ENCODE measurements at regions not wholly inside any gene's neighbourhood (a gene's known extent, or its start where the extent isn't known, plus 50 kb on each side); places are given as distances from the start of the nearest gene placed in this dataset.

DNA sequence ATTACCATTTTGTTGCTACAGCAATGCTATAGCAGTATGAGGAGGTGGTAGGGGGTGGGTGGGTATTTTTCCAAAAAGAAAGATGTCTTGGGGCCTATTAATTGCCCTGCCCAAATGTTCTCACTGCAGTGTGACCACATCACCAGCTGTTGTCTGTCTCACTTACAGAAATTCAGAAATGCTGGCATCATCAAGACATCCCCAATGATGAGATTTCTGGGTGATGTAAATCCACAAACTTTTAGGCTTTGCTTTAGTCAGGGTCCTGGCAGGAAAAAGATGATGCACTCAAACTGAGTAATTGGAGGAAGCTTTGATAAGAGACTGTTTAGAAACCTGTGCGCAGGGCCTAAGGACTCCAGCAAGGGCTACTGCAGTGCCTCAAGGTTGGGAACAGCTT is 56.2 kb upstream of the OPN4 start:
- Mint-ChIP-seq H3K27ac (no peak overlapping the region), H3K36me3 (ENCODE audit: low read depth) (no peaks in the 10 kb centered on the region), H3K27me3 (ENCODE audit: low read depth) (no peaks in the 10 kb centered on the region), H3K9me3 (no peaks in the 10 kb centered on the region), H3K4me3 (no peak overlapping the region), H3K4me1 (no peaks in the 10 kb centered on the region)
- TF ChIP-seq, protein P1, sequence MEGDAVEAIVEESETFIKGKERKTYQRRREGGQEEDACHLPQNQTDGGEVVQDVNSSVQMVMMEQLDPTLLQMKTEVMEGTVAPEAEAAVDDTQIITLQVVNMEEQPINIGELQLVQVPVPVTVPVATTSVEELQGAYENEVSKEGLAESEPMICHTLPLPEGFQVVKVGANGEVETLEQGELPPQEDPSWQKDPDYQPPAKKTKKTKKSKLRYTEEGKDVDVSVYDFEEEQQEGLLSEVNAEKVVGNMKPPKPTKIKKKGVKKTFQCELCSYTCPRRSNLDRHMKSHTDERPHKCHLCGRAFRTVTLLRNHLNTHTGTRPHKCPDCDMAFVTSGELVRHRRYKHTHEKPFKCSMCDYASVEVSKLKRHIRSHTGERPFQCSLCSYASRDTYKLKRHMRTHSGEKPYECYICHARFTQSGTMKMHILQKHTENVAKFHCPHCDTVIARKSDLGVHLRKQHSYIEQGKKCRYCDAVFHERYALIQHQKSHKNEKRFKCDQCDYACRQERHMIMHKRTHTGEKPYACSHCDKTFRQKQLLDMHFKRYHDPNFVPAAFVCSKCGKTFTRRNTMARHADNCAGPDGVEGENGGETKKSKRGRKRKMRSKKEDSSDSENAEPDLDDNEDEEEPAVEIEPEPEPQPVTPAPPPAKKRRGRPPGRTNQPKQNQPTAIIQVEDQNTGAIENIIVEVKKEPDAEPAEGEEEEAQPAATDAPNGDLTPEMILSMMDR (IDR thresholded peaks at IDR 0.05; ENCODE audit: unreplicated experiment in 3 of 3), result no peak

DNA sequence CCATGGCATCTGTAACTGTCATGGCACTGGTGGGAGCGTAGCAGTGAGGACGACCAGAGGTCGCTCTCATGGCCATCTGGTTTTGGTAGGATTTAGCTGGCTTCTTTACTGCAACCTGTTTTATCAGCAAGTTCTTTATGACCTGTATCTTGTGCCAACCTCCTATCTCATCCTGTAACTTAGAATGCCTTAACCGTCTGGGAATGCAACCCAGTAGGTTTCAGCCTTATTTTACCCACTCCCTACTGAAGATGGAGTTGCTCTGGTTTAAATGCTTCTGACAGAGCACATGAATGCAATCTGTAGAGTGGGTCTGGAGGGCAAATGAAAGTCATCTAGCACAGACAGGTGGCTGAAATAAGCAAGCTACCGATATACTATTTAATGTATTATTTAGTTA is 55.3 kb upstream of the OPN4 start:
- H3K27ac Mint-ChIP-seq, result no peak overlapping the region
- no peaks in the 10 kb centered on the region for H3K4me1 Mint-ChIP-seq
- no peaks in the 10 kb centered on the region for H3K36me3 Mint-ChIP-seq (ENCODE audit: low read depth)
- no peaks in the 10 kb centered on the region for H3K27me3 Mint-ChIP-seq (ENCODE audit: low read depth)
- TF ChIP-seq, protein P1 (IDR thresholded peaks at IDR 0.05; ENCODE audit: unreplicated experiment in 3 of 3), result no peak
- no peak overlapping the region for H3K4me3 Mint-ChIP-seq
- no peaks in the 10 kb centered on the region for H3K9me3 Mint-ChIP-seq

DNA sequence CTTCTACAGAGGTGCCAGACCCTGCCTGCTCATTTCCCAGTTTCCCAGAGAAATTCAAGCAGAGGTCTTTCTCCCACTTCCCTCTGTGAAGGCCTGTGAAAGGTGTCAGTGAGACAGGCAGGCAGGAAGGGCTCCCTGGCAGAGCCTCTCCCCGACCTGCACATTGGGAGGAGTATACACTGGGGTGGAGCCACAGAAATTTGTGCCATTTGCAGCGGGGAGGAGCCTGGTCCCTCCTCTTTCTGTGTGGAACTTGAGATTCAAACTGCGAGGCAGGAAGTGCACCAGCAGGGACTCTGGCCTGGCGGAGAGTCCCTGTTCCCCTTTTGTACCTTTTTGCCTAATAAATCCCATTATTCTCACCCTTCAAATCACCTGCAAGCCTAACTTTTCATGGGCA is 54.6 kb upstream of the OPN4 start:
- H3K4me1 Mint-ChIP-seq, result no peaks in the 10 kb centered on the region
- H3K27me3 Mint-ChIP-seq (ENCODE audit: low read depth), result no peaks in the 10 kb centered on the region
- no peak overlapping the region for H3K4me3 Mint-ChIP-seq
- no peak overlapping the region for H3K27ac Mint-ChIP-seq
- no peaks in the 10 kb centered on the region for H3K9me3 Mint-ChIP-seq
- H3K36me3 Mint-ChIP-seq (ENCODE audit: low read depth), result no peaks in the 10 kb centered on the region
- TF ChIP-seq, protein P1 (IDR thresholded peaks at IDR 0.05; ENCODE audit: unreplicated experiment in 3 of 3), result no peak

DNA sequence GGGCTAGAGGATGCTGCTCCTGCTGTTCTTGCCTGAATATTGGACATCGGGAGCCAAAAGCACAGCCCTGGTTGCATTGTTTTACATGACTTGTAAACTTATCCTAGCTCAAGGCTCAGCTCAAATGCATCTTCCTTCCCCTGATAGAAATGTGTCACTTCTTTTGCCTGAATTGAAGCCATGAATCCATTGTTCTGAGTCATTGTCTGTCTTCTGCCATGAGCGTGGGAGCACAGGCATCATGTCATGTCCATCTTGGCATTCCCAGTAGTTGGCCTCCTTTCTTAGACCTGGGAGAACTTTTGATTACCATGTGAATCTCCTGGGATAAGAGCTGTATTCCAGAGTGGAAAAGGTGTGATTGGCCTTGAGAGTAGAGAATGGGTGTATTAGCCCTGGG is 54.1 kb upstream of the OPN4 start:
- Mint-ChIP-seq H3K4me1 (no peaks in the 10 kb centered on the region), H3K27ac (no peak overlapping the region), H3K36me3 (ENCODE audit: low read depth) (no peaks in the 10 kb centered on the region), H3K27me3 (ENCODE audit: low read depth) (no peaks in the 10 kb centered on the region), H3K9me3 (no peaks in the 10 kb centered on the region), H3K4me3 (no peak overlapping the region)
- TF ChIP-seq, protein P1 (IDR thresholded peaks at IDR 0.05; ENCODE audit: unreplicated experiment in 3 of 3), result no peak

DNA sequence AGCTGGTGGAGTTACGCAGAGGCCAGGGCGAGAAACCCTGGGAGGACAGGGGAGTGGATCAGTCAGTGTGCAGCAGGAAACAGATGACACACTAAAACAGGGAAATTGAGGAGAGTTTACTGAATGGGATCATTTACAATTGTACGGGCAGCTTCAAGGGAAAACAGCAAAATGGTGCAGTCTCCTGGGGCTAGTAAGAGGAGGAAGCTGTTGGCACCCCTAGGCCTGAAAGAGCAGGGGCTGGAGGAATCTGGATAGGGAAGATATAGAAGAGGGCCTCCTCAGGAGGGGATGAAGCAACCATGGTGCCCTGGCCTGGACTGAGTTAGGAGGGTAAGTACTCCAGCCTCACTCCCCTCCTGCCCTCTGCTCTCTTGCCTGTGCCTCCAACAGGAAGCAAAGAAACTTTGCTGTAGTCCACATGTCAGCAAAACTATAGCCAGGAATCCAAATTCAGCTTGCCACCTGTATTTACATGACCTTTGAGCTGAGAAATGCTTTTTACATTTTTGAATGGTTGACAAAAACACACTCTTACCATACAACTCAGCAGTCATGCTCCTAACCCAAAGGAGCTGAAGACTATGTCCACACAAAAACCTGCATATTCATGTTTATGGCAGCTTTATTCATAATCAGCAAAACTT is 52.3 kb upstream of the OPN4 start:
- Mint-ChIP-seq H3K27me3 (ENCODE audit: low read depth) (no peaks in the 10 kb centered on the region), H3K4me3 (no peak overlapping the region), H3K9me3 (peaks cover 5% of the 10 kb centered on the region), H3K4me1 (no peaks in the 10 kb centered on the region), H3K36me3 (ENCODE audit: low read depth) (no peaks in the 10 kb centered on the region), H3K27ac (no peak overlapping the region)
- TF ChIP-seq, protein P1 (IDR thresholded peaks at IDR 0.05; ENCODE audit: unreplicated experiment in 3 of 3), result no peak

DNA sequence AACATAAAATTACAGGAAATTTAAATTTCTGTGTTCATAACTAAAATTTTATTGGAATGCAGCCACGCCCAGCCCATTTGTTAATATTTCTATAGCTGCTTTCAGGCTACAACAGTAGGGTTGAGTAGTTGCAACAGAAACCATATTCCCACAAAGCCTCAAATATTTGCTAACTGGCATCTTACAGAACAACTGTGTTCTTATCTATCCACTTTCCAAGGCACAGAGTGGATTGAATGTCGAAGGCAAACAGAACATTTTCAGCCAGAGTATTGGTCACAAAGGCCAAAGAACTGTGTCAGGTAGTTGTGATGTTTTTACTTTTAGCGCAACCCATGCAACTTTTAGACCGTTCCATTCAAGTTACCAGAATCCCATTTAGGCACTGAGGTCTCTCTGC is 51.1 kb upstream of the OPN4 start:
- Mint-ChIP-seq H3K27ac (no peak overlapping the region), H3K9me3 (peaks cover 11% of the 10 kb centered on the region), H3K27me3 (ENCODE audit: low read depth) (peaks cover 4% of the 10 kb centered on the region), H3K4me1 (no peaks in the 10 kb centered on the region), H3K36me3 (ENCODE audit: low read depth) (no peaks in the 10 kb centered on the region), H3K4me3 (no peak overlapping the region)
- TF ChIP-seq, protein P1 (IDR thresholded peaks at IDR 0.05; ENCODE audit: unreplicated experiment in 3 of 3), result no peak
